ENCODE measurements at regions not wholly inside any gene's neighbourhood (a gene's known extent, or its start where the extent isn't known, plus 50 kb on each side); places are given as distances from the start of the nearest gene placed in this dataset.
"Not testable (repeated sequence)": the region's sequence is repeated elsewhere in the genome, so short reads cannot be mapped to it uniquely, and the experiment has no call there.

GRCh38 chr11:82505379-82505778 is 228.3 kb downstream of the FAM181B start:
- H3K36me3 ChIP-seq (ENCODE audit: control insufficient read depth, insufficient read depth, low read length): no peaks in the 10 kb centered on the region
- no peaks in the 10 kb centered on the region for H3K27me3 ChIP-seq (ENCODE audit: control insufficient read depth, insufficient read depth, low read length)
- no peaks in the 10 kb centered on the region for H3K4me1 ChIP-seq (ENCODE audit: control insufficient read depth, insufficient read depth, low read length)
- no peak overlapping the region for H3K4me3 ChIP-seq (ENCODE audit: low read depth, low read length)
- no peaks in the 10 kb centered on the region for H3K9me3 ChIP-seq (ENCODE audit: control insufficient read depth, insufficient read depth, low read length)
- 36% methylated on average over 2 of the region's 3 CpGs for WGBS (ENCODE audit: insufficient coverage)
- DNase-seq (ENCODE audit: low read depth in 4 of 6, low spot score in 6 of 6): no peak
- no peak overlapping the region for H3K27ac ChIP-seq (ENCODE audit: low read depth, low read length)

GRCh38 chr11:82501174-82501573 is 232.5 kb downstream of the FAM181B start:
- H3K9me3 ChIP-seq (ENCODE audit: control insufficient read depth, insufficient read depth, low read length); H3K27me3 ChIP-seq (ENCODE audit: control insufficient read depth, insufficient read depth, low read length); H3K27ac ChIP-seq (ENCODE audit: low read depth, low read length); H3K4me1 ChIP-seq (ENCODE audit: control insufficient read depth, insufficient read depth, low read length); DNase-seq (ENCODE audit: low read depth in 4 of 6, low spot score in 6 of 6); H3K4me3 ChIP-seq (ENCODE audit: low read depth, low read length); H3K36me3 ChIP-seq (ENCODE audit: control insufficient read depth, insufficient read depth, low read length): not testable (repeated sequence)
- 98% methylated on average over 25 of the region's 26 CpGs for WGBS (ENCODE audit: insufficient coverage)

- H3K4me3 ChIP-seq (ENCODE audit: low read depth, low read length): no peak overlapping the region
- no peaks in the 10 kb centered on the region for H3K27me3 ChIP-seq (ENCODE audit: control insufficient read depth, insufficient read depth, low read length)
- 64% methylated on average over 3 of the region's 3 CpGs for WGBS (ENCODE audit: insufficient coverage)
- no peak overlapping the region for H3K27ac ChIP-seq (ENCODE audit: low read depth, low read length)
- no peaks in the 10 kb centered on the region for H3K36me3 ChIP-seq (ENCODE audit: control insufficient read depth, insufficient read depth, low read length)
- no peaks in the 10 kb centered on the region for H3K4me1 ChIP-seq (ENCODE audit: control insufficient read depth, insufficient read depth, low read length)
- no peaks in the 10 kb centered on the region for H3K9me3 ChIP-seq (ENCODE audit: control insufficient read depth, insufficient read depth, low read length)
- no peak for DNase-seq (ENCODE audit: low read depth in 4 of 6, low spot score in 6 of 6)
These were observed 238.7 kb downstream of the FAM181B start for GRCh38 chr11:82494988-82495432.

- H3K27me3 ChIP-seq (ENCODE audit: control insufficient read depth, insufficient read depth, low read length): no peaks in the 10 kb centered on the region
- WGBS (ENCODE audit: insufficient coverage): no CpG with 5 or more reads among the region's 3 CpGs
- no peaks in the 10 kb centered on the region for H3K36me3 ChIP-seq (ENCODE audit: control insufficient read depth, insufficient read depth, low read length)
- no peak overlapping the region for H3K4me3 ChIP-seq (ENCODE audit: low read depth, low read length)
- peaks cover 2% of the 10 kb centered on the region for H3K9me3 ChIP-seq (ENCODE audit: control insufficient read depth, insufficient read depth, low read length)
- no peaks in the 10 kb centered on the region for H3K4me1 ChIP-seq (ENCODE audit: control insufficient read depth, insufficient read depth, low read length)
- H3K27ac ChIP-seq (ENCODE audit: low read depth, low read length): no peak overlapping the region
- no peak for DNase-seq (ENCODE audit: low read depth in 4 of 6, low spot score in 6 of 6)
These were observed 258.8 kb downstream of the FAM181B start for GRCh38 chr11:82474876-82475275.

- Histone ChIP-seq H3K4me3 (ENCODE audit: low read depth, low read length) (no peak overlapping the region), H3K36me3 (ENCODE audit: control insufficient read depth, insufficient read depth, low read length) (no peaks in the 10 kb centered on the region), H3K27ac (ENCODE audit: low read depth, low read length) (no peak overlapping the region), H3K27me3 (ENCODE audit: control insufficient read depth, insufficient read depth, low read length) (no peaks in the 10 kb centered on the region), H3K9me3 (ENCODE audit: control insufficient read depth, insufficient read depth, low read length) (no peaks in the 10 kb centered on the region), H3K4me1 (ENCODE audit: control insufficient read depth, insufficient read depth, low read length) (no peaks in the 10 kb centered on the region)
- DNase-seq (ENCODE audit: low read depth in 4 of 6, low spot score in 6 of 6): no peak
- no CpG with 5 or more reads among the region's 2 CpGs for WGBS (ENCODE audit: insufficient coverage)
These were observed 268.2 kb downstream of the FAM181B start for GRCh38 chr11:82465481-82465880.

- Histone ChIP-seq H3K36me3 (ENCODE audit: control insufficient read depth, insufficient read depth, low read length) (no peaks in the 10 kb centered on the region), H3K4me3 (ENCODE audit: low read depth, low read length) (no peak overlapping the region), H3K9me3 (ENCODE audit: control insufficient read depth, insufficient read depth, low read length) (no peaks in the 10 kb centered on the region), H3K27ac (ENCODE audit: low read depth, low read length) (no peak overlapping the region), H3K27me3 (ENCODE audit: control insufficient read depth, insufficient read depth, low read length) (no peaks in the 10 kb centered on the region), H3K4me1 (ENCODE audit: control insufficient read depth, insufficient read depth, low read length) (no peaks in the 10 kb centered on the region)
- WGBS (ENCODE audit: insufficient coverage): 46% methylated on average over 2 of the region's 4 CpGs
- peak in 2 of 6 donors; percentile 10 to 45 for DNase-seq (ENCODE audit: low read depth in 4 of 6, low spot score in 6 of 6)
These were observed 270.9 kb downstream of the FAM181B start for GRCh38 chr11:82462608-82463242.

GRCh38 chr11:82458761-82459160 is 274.9 kb downstream of the FAM181B start:
- Histone ChIP-seq H3K36me3 (ENCODE audit: control insufficient read depth, insufficient read depth, low read length) (no peaks in the 10 kb centered on the region), H3K4me1 (ENCODE audit: control insufficient read depth, insufficient read depth, low read length) (no peaks in the 10 kb centered on the region), H3K27ac (ENCODE audit: low read depth, low read length) (no peak overlapping the region), H3K27me3 (ENCODE audit: control insufficient read depth, insufficient read depth, low read length) (no peaks in the 10 kb centered on the region), H3K9me3 (ENCODE audit: control insufficient read depth, insufficient read depth, low read length) (no peaks in the 10 kb centered on the region), H3K4me3 (ENCODE audit: low read depth, low read length) (no peak overlapping the region)
- no CpG with 5 or more reads among the region's 4 CpGs for WGBS (ENCODE audit: insufficient coverage)
- DNase-seq (ENCODE audit: low read depth in 4 of 6, low spot score in 6 of 6): peak in 5 of 6 donors; percentile 12 to 87 (median 17)

GRCh38 chr11:82458147-82458546 is 275.5 kb downstream of the FAM181B start:
- WGBS (ENCODE audit: insufficient coverage): no CpG with 5 or more reads among the region's 1 CpG
- Histone ChIP-seq H3K27ac (ENCODE audit: low read depth, low read length) (no peak overlapping the region), H3K9me3 (ENCODE audit: control insufficient read depth, insufficient read depth, low read length) (no peaks in the 10 kb centered on the region), H3K4me1 (ENCODE audit: control insufficient read depth, insufficient read depth, low read length) (no peaks in the 10 kb centered on the region), H3K27me3 (ENCODE audit: control insufficient read depth, insufficient read depth, low read length) (no peaks in the 10 kb centered on the region), H3K36me3 (ENCODE audit: control insufficient read depth, insufficient read depth, low read length) (no peaks in the 10 kb centered on the region), H3K4me3 (ENCODE audit: low read depth, low read length) (no peak overlapping the region)
- no peak for DNase-seq (ENCODE audit: low read depth in 4 of 6, low spot score in 6 of 6)

- H3K9me3 ChIP-seq (ENCODE audit: control insufficient read depth, insufficient read depth, low read length): no peaks in the 10 kb centered on the region
- H3K4me3 ChIP-seq (ENCODE audit: low read depth, low read length): no peak overlapping the region
- no peak for DNase-seq (ENCODE audit: low read depth in 4 of 6, low spot score in 6 of 6)
- no peaks in the 10 kb centered on the region for H3K4me1 ChIP-seq (ENCODE audit: control insufficient read depth, insufficient read depth, low read length)
- H3K36me3 ChIP-seq (ENCODE audit: control insufficient read depth, insufficient read depth, low read length): no peaks in the 10 kb centered on the region
- H3K27me3 ChIP-seq (ENCODE audit: control insufficient read depth, insufficient read depth, low read length): no peaks in the 10 kb centered on the region
- no peak overlapping the region for H3K27ac ChIP-seq (ENCODE audit: low read depth, low read length)
These were observed 282.7 kb downstream of the FAM181B start for GRCh38 chr11:82450996-82451395.

GRCh38 chr11:82406611-82407010 is 327.1 kb downstream of the FAM181B start:
- H3K9me3 ChIP-seq (ENCODE audit: control insufficient read depth, insufficient read depth, low read length): no peaks in the 10 kb centered on the region
- no peaks in the 10 kb centered on the region for H3K27me3 ChIP-seq (ENCODE audit: control insufficient read depth, insufficient read depth, low read length)
- H3K36me3 ChIP-seq (ENCODE audit: control insufficient read depth, insufficient read depth, low read length): no peaks in the 10 kb centered on the region
- H3K4me1 ChIP-seq (ENCODE audit: control insufficient read depth, insufficient read depth, low read length): no peaks in the 10 kb centered on the region
- peak in 3 of 6 donors; percentile 11 to 40 (median 34) for DNase-seq (ENCODE audit: low read depth in 4 of 6, low spot score in 6 of 6)
- no peak overlapping the region for H3K27ac ChIP-seq (ENCODE audit: low read depth, low read length)
- H3K4me3 ChIP-seq (ENCODE audit: low read depth, low read length): no peak overlapping the region

Data from spinal cord (tissue), 9 donors.